ENCODE measurements at regions not wholly inside any gene's neighbourhood (a gene's known extent, or its start where the extent isn't known, plus 50 kb on each side); places are given as distances from the start of the nearest gene placed in this dataset.

DNA sequence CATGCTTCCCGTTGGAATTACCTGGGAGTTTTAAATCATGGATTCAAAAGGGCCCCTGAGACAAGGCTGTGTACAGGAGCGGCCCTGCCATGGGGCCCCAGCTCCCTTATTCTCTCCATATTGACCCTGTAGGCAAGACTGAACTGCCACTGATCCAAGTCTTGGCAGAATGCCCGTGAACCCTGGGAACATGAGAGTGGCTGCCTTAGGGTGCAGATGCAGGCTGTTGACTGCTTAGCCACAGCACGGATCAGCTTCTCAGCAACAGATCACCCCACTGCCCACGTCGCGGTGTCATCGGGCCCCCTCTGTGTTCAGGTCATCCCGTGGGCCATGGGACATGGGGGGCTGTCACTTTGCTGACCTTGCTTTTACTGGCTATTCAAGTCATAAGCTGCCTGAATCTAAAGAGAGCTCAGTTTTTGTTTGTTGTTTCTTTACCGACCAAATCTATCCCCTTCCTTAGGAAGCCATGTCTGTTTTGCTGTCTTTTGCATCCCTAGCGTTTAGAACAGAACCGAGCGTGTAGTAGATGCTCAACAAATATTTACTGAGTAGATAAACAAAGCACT is 83.4 kb downstream of the MATN1 start (continued):
- no peak for TF ChIP-seq KDM1A (IDR thresholded peaks at IDR 0.05; ENCODE audit: low read depth)

GRCh38 chr1:30638811-30639210 is 84.6 kb downstream of the MATN1 start:
- ChIA-PET CTCF (no interaction called here), POLR2A (no interaction called here)
- no peak for ATAC-seq
- no peaks in the 10 kb centered on the region for H3K9me3 ChIP-seq
- WGBS (ENCODE audit: missing lambda C conversion rate): 58% methylated on average over 4 of the region's 5 CpGs
- FAIRE-seq: no peak
- H3K27ac ChIP-seq: no peak overlapping the region
- no peaks in the 10 kb centered on the region for H3K4me1 ChIP-seq
- TF ChIP-seq BHLHE40 (IDR thresholded peaks at IDR 0.05; ENCODE audit: low read depth, low read length) (no peak), MAZ (IDR thresholded peaks at IDR 0.05; ENCODE audit: borderline replicate concordance, low read depth, low read length) (no peak), JUN (IDR thresholded peaks at IDR 0.05) (no peak), RCOR1 (IDR thresholded peaks at IDR 0.05; ENCODE audit: low read depth, low read length) (no peak), SMC3 (IDR thresholded peaks at IDR 0.05) (no peak), NFE2L2 (conservative IDR thresholded peaks at IDR 0.05; ENCODE audit: low read length) (no peak), SREBF2 (IDR thresholded peaks at IDR 0.05) (no peak), USF2 (IDR thresholded peaks at IDR 0.05) (no peak), JUNB (IDR thresholded peaks at IDR 0.05) (no peak), RAD21 (conservative IDR thresholded peaks at IDR 0.05 in 1 of 2, IDR thresholded peaks at IDR 0.05 in 1 of 2) (no peak), KDM1A (IDR thresholded peaks at IDR 0.05; ENCODE audit: low read depth) (no peak), TP53 (CRISPR knock-in tag; IDR thresholded peaks at IDR 0.05) (no peak), POLR2AphosphoS2 (conservative IDR thresholded peaks at IDR 0.05; ENCODE audit: low read length) (no peak), ZNF302 (CRISPR knock-in tag; IDR thresholded peaks at IDR 0.05) (no peak)
- TF ChIP-seq, protein P1, sequence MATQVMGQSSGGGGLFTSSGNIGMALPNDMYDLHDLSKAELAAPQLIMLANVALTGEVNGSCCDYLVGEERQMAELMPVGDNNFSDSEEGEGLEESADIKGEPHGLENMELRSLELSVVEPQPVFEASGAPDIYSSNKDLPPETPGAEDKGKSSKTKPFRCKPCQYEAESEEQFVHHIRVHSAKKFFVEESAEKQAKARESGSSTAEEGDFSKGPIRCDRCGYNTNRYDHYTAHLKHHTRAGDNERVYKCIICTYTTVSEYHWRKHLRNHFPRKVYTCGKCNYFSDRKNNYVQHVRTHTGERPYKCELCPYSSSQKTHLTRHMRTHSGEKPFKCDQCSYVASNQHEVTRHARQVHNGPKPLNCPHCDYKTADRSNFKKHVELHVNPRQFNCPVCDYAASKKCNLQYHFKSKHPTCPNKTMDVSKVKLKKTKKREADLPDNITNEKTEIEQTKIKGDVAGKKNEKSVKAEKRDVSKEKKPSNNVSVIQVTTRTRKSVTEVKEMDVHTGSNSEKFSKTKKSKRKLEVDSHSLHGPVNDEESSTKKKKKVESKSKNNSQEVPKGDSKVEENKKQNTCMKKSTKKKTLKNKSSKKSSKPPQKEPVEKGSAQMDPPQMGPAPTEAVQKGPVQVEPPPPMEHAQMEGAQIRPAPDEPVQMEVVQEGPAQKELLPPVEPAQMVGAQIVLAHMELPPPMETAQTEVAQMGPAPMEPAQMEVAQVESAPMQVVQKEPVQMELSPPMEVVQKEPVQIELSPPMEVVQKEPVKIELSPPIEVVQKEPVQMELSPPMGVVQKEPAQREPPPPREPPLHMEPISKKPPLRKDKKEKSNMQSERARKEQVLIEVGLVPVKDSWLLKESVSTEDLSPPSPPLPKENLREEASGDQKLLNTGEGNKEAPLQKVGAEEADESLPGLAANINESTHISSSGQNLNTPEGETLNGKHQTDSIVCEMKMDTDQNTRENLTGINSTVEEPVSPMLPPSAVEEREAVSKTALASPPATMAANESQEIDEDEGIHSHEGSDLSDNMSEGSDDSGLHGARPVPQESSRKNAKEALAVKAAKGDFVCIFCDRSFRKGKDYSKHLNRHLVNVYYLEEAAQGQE (IDR thresholded peaks at IDR 0.05): no peak
- no peak overlapping the region for H3K4me3 ChIP-seq
- no peak overlapping the region for H3K4me2 ChIP-seq
- no peak for DNase-seq (ENCODE audit: low read depth in 1 of 2, low spot score in 1 of 2)

DNA sequence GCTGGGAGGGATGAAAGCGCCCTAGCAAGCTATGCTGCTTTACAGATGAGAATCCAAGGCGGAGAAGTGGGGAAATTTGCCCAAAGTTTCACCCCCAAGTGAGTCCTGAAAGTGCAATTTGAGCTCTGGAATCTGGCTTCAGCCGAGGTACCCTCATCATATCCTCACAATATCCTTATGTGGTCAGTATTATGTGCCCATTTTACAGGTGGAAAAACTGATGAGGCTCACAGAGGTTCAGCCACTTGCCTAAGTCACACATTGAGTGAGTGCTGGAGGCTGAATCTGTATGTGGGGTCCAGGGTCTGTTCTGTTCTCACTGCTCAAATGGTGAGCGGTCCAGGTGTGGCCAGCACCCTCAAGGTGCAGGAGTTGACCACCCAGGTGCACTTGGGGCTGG is 85.3 kb downstream of the MATN1 start:
- POLR2A ChIA-PET: no interaction called here
- ATAC-seq: no peak
- FAIRE-seq: no peak
- H3K27ac ChIP-seq: no peak overlapping the region
- CTCF ChIA-PET: no interaction called here
- H3K4me1 ChIP-seq: no peaks in the 10 kb centered on the region
- no peak overlapping the region for H3K4me2 ChIP-seq
- H3K9me3 ChIP-seq: no peaks in the 10 kb centered on the region
- no peak overlapping the region for H3K4me3 ChIP-seq
- WGBS (ENCODE audit: missing lambda C conversion rate): 30% methylated on average over 4 of the region's 4 CpGs
- DNase-seq (ENCODE audit: low read depth in 1 of 2, low spot score in 1 of 2): no peak
- no peak for TF ChIP-seq ESRRA (IDR thresholded peaks at IDR 0.05; ENCODE audit: borderline replicate concordance, low read length)
- no peak for TF ChIP-seq E2F6 (IDR thresholded peaks at IDR 0.05; ENCODE audit: borderline replicate concordance, low read depth)
- TF ChIP-seq HOXA7 (CRISPR knock-in tag; IDR thresholded peaks at IDR 0.05): no peak
- TF ChIP-seq NR3C1 (IDR thresholded peaks at IDR 0.05): no peak
- no peak for TF ChIP-seq SREBF2 (IDR thresholded peaks at IDR 0.05)
- no peak for TF ChIP-seq SMC3 (IDR thresholded peaks at IDR 0.05)
- TF ChIP-seq, protein P2, sequence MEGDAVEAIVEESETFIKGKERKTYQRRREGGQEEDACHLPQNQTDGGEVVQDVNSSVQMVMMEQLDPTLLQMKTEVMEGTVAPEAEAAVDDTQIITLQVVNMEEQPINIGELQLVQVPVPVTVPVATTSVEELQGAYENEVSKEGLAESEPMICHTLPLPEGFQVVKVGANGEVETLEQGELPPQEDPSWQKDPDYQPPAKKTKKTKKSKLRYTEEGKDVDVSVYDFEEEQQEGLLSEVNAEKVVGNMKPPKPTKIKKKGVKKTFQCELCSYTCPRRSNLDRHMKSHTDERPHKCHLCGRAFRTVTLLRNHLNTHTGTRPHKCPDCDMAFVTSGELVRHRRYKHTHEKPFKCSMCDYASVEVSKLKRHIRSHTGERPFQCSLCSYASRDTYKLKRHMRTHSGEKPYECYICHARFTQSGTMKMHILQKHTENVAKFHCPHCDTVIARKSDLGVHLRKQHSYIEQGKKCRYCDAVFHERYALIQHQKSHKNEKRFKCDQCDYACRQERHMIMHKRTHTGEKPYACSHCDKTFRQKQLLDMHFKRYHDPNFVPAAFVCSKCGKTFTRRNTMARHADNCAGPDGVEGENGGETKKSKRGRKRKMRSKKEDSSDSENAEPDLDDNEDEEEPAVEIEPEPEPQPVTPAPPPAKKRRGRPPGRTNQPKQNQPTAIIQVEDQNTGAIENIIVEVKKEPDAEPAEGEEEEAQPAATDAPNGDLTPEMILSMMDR (IDR thresholded peaks at IDR 0.05): no peak
- TF ChIP-seq KDM5A (IDR thresholded peaks at IDR 0.05): no peak
- no peak for TF ChIP-seq NFE2L2 (conservative IDR thresholded peaks at IDR 0.05; ENCODE audit: low read length)
- no peak for TF ChIP-seq HOXB13 (CRISPR knock-in tag; IDR thresholded peaks at IDR 0.05; ENCODE audit: low read depth)
- TF ChIP-seq, protein P3, sequence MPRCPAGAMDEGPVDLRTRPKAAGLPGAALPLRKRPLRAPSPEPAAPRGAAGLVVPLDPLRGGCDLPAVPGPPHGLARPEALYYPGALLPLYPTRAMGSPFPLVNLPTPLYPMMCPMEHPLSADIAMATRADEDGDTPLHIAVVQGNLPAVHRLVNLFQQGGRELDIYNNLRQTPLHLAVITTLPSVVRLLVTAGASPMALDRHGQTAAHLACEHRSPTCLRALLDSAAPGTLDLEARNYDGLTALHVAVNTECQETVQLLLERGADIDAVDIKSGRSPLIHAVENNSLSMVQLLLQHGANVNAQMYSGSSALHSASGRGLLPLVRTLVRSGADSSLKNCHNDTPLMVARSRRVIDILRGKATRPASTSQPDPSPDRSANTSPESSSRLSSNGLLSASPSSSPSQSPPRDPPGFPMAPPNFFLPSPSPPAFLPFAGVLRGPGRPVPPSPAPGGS (IDR thresholded peaks at IDR 0.05): no peak
- no peak for TF ChIP-seq MAX (IDR thresholded peaks at IDR 0.05)
- no peak for TF ChIP-seq FOSL2 (IDR thresholded peaks at IDR 0.05)
- no peak for TF ChIP-seq FOSL2 (CRISPR knock-in tag; IDR thresholded peaks at IDR 0.05)
- TF ChIP-seq TFCP2L1 (CRISPR knock-in tag; IDR thresholded peaks at IDR 0.05): no peak
- TF ChIP-seq, protein P4, sequence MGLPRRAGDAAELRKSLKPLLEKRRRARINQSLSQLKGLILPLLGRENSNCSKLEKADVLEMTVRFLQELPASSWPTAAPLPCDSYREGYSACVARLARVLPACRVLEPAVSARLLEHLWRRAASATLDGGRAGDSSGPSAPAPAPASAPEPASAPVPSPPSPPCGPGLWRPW (IDR thresholded peaks at IDR 0.05): no peak
- TF ChIP-seq HDAC2 (IDR thresholded peaks at IDR 0.05): no peak
- no peak for TF ChIP-seq CBX8 (IDR thresholded peaks at IDR 0.05)
